ENCODE measurements at regions not wholly inside any gene's neighbourhood (a gene's known extent, or its start where the extent isn't known, plus 50 kb on each side); places are given as distances from the start of the nearest gene placed in this dataset.

GRCh38 chr17:73803964-73804435, 159.8 kb upstream of the SDK2 start:
- Histone ChIP-seq H2BK5ac (ENCODE audit: low read length) (peak overlapping the region; percentile 77), H2BK15ac (replicated peaks; ENCODE audit: low read depth) (no peak overlapping the region), H4K8ac (ENCODE audit: low read depth, low read length) (no peak overlapping the region), H2AK5ac (ENCODE audit: low read length) (peak overlapping the region; percentile 89), H3K23ac (ENCODE audit: low read length) (no peak overlapping the region), H3K79me2 (ENCODE audit: control insufficient read depth, insufficient read depth, low read length) (no peaks in the 10 kb centered on the region), H3K4ac (ENCODE audit: low read depth, low read length) (no peak overlapping the region), H3K27ac (ENCODE audit: low read depth, low read length) (no peak overlapping the region), H3K79me1 (ENCODE audit: low read length) (no peaks in the 10 kb centered on the region), H3K4me1 (ENCODE audit: control insufficient read depth, low read depth, low read length) (peaks cover 12% of the 10 kb centered on the region), H3K9ac (ENCODE audit: low read length) (no peak overlapping the region), H3K4me2 (ENCODE audit: low read length) (no peak overlapping the region), H3K27me3 (ENCODE audit: insufficient read depth, low read length, poor library complexity) (no peaks in the 10 kb centered on the region), H4K5ac (ENCODE audit: low read length) (no peak overlapping the region), H3K56ac (ENCODE audit: low read length) (peak overlapping the region; percentile 56), H3K4me3 (ENCODE audit: low read length) (no peak overlapping the region), H2BK120ac (ENCODE audit: low read depth, low read length) (no peak overlapping the region), H3K18ac (ENCODE audit: low read length) (peak overlapping the region; percentile 0), H3K36me3 (ENCODE audit: control insufficient read depth, insufficient read depth, low read length) (no peaks in the 10 kb centered on the region)
- peak; percentile 40 for DNase-seq
- WGBS (ENCODE audit: extremely low coverage, insufficient coverage, low lambda C conversion rate) = no CpG with 5 or more reads among the region's 4 CpGs

- Histone ChIP-seq H3K4me3 (ENCODE audit: low read length) (no peak overlapping the region), H2BK5ac (ENCODE audit: low read length) (no peak overlapping the region), H3K36me3 (ENCODE audit: control insufficient read depth, insufficient read depth, low read length) (no peaks in the 10 kb centered on the region), H3K4me1 (ENCODE audit: control insufficient read depth, low read depth, low read length) (peaks cover 12% of the 10 kb centered on the region), H3K27me3 (ENCODE audit: insufficient read depth, low read length, poor library complexity) (no peaks in the 10 kb centered on the region), H3K56ac (ENCODE audit: low read length) (no peak overlapping the region), H3K9ac (ENCODE audit: low read length) (no peak overlapping the region), H3K23ac (ENCODE audit: low read length) (no peak overlapping the region), H3K79me1 (ENCODE audit: low read length) (no peaks in the 10 kb centered on the region), H3K79me2 (ENCODE audit: control insufficient read depth, insufficient read depth, low read length) (no peaks in the 10 kb centered on the region), H4K5ac (ENCODE audit: low read length) (no peak overlapping the region), H4K8ac (ENCODE audit: low read depth, low read length) (no peak overlapping the region), H3K4me2 (ENCODE audit: low read length) (no peak overlapping the region), H3K4ac (ENCODE audit: low read depth, low read length) (no peak overlapping the region), H3K18ac (ENCODE audit: low read length) (no peak overlapping the region), H3K27ac (ENCODE audit: low read depth, low read length) (no peak overlapping the region), H2BK120ac (ENCODE audit: low read depth, low read length) (no peak overlapping the region), H2BK15ac (replicated peaks; ENCODE audit: low read depth) (no peak overlapping the region), H2AK5ac (ENCODE audit: low read length) (no peak overlapping the region)
- no peak for DNase-seq
- no CpG with 5 or more reads among the region's 1 CpG for WGBS (ENCODE audit: extremely low coverage, insufficient coverage, low lambda C conversion rate)
Observed at GRCh38 chr17:73806768-73807167, 162.5 kb upstream of the SDK2 start.

GRCh38 chr17:73813201-73813600, 169.0 kb upstream of the SDK2 start:
- Histone ChIP-seq H2BK120ac (ENCODE audit: low read depth, low read length) (no peak overlapping the region), H3K36me3 (ENCODE audit: control insufficient read depth, insufficient read depth, low read length) (no peaks in the 10 kb centered on the region), H3K79me2 (ENCODE audit: control insufficient read depth, insufficient read depth, low read length) (no peaks in the 10 kb centered on the region), H3K4me1 (ENCODE audit: control insufficient read depth, low read depth, low read length) (no peaks in the 10 kb centered on the region), H2AK5ac (ENCODE audit: low read length) (no peak overlapping the region), H3K18ac (ENCODE audit: low read length) (no peak overlapping the region), H3K4ac (ENCODE audit: low read depth, low read length) (no peak overlapping the region), H3K27ac (ENCODE audit: low read depth, low read length) (no peak overlapping the region), H3K9ac (ENCODE audit: low read length) (no peak overlapping the region), H4K8ac (ENCODE audit: low read depth, low read length) (no peak overlapping the region), H2BK5ac (ENCODE audit: low read length) (no peak overlapping the region), H4K5ac (ENCODE audit: low read length) (no peak overlapping the region), H3K23ac (ENCODE audit: low read length) (no peak overlapping the region), H3K27me3 (ENCODE audit: insufficient read depth, low read length, poor library complexity) (no peaks in the 10 kb centered on the region), H2BK15ac (replicated peaks; ENCODE audit: low read depth) (no peak overlapping the region), H3K56ac (ENCODE audit: low read length) (no peak overlapping the region), H3K79me1 (ENCODE audit: low read length) (no peaks in the 10 kb centered on the region), H3K4me3 (ENCODE audit: low read length) (no peak overlapping the region), H3K4me2 (ENCODE audit: low read length) (no peak overlapping the region)
- no CpG with 5 or more reads among the region's 5 CpGs for WGBS (ENCODE audit: extremely low coverage, insufficient coverage, low lambda C conversion rate)
- DNase-seq = no peak

GRCh38 chr17:73814075-73814474, 169.8 kb upstream of the SDK2 start:
- Histone ChIP-seq H4K5ac (ENCODE audit: low read length) (no peak overlapping the region), H3K4me1 (ENCODE audit: control insufficient read depth, low read depth, low read length) (no peaks in the 10 kb centered on the region), H3K79me2 (ENCODE audit: control insufficient read depth, insufficient read depth, low read length) (no peaks in the 10 kb centered on the region), H2AK5ac (ENCODE audit: low read length) (no peak overlapping the region), H3K4ac (ENCODE audit: low read depth, low read length) (no peak overlapping the region), H3K79me1 (ENCODE audit: low read length) (no peaks in the 10 kb centered on the region), H3K27me3 (ENCODE audit: insufficient read depth, low read length, poor library complexity) (no peaks in the 10 kb centered on the region), H2BK5ac (ENCODE audit: low read length) (no peak overlapping the region), H3K56ac (ENCODE audit: low read length) (no peak overlapping the region), H3K18ac (ENCODE audit: low read length) (no peak overlapping the region), H3K4me2 (ENCODE audit: low read length) (no peak overlapping the region), H3K27ac (ENCODE audit: low read depth, low read length) (no peak overlapping the region), H2BK15ac (replicated peaks; ENCODE audit: low read depth) (no peak overlapping the region), H3K4me3 (ENCODE audit: low read length) (no peak overlapping the region), H2BK120ac (ENCODE audit: low read depth, low read length) (no peak overlapping the region), H4K8ac (ENCODE audit: low read depth, low read length) (no peak overlapping the region), H3K36me3 (ENCODE audit: control insufficient read depth, insufficient read depth, low read length) (no peaks in the 10 kb centered on the region), H3K9ac (ENCODE audit: low read length) (no peak overlapping the region), H3K23ac (ENCODE audit: low read length) (no peak overlapping the region)
- WGBS (ENCODE audit: extremely low coverage, insufficient coverage, low lambda C conversion rate) = no CpG with 5 or more reads among the region's 7 CpGs
- no peak for DNase-seq

GRCh38 chr17:73815474-73815873, 171.2 kb upstream of the SDK2 start:
- Histone ChIP-seq H3K4me3 (ENCODE audit: low read length) (no peak overlapping the region), H3K36me3 (ENCODE audit: control insufficient read depth, insufficient read depth, low read length) (no peaks in the 10 kb centered on the region), H3K18ac (ENCODE audit: low read length) (no peak overlapping the region), H4K5ac (ENCODE audit: low read length) (no peak overlapping the region), H4K8ac (ENCODE audit: low read depth, low read length) (no peak overlapping the region), H2AK5ac (ENCODE audit: low read length) (no peak overlapping the region), H2BK5ac (ENCODE audit: low read length) (no peak overlapping the region), H2BK120ac (ENCODE audit: low read depth, low read length) (no peak overlapping the region), H3K9ac (ENCODE audit: low read length) (no peak overlapping the region), H3K23ac (ENCODE audit: low read length) (no peak overlapping the region), H3K27ac (ENCODE audit: low read depth, low read length) (no peak overlapping the region), H3K79me1 (ENCODE audit: low read length) (no peaks in the 10 kb centered on the region), H3K27me3 (ENCODE audit: insufficient read depth, low read length, poor library complexity) (no peaks in the 10 kb centered on the region), H3K56ac (ENCODE audit: low read length) (no peak overlapping the region), H3K4ac (ENCODE audit: low read depth, low read length) (no peak overlapping the region), H3K79me2 (ENCODE audit: control insufficient read depth, insufficient read depth, low read length) (no peaks in the 10 kb centered on the region), H3K4me2 (ENCODE audit: low read length) (no peak overlapping the region), H2BK15ac (replicated peaks; ENCODE audit: low read depth) (no peak overlapping the region), H3K4me1 (ENCODE audit: control insufficient read depth, low read depth, low read length) (no peaks in the 10 kb centered on the region)
- DNase-seq = no peak
- WGBS (ENCODE audit: extremely low coverage, insufficient coverage, low lambda C conversion rate) = no CpG with 5 or more reads among the region's 5 CpGs

All from mesendoderm (in vitro differentiated cells).